ENCODE measurements at regions not wholly inside any gene's neighbourhood (a gene's known extent, or its start where the extent isn't known, plus 50 kb on each side); places are given as distances from the start of the nearest gene placed in this dataset.

DNA sequence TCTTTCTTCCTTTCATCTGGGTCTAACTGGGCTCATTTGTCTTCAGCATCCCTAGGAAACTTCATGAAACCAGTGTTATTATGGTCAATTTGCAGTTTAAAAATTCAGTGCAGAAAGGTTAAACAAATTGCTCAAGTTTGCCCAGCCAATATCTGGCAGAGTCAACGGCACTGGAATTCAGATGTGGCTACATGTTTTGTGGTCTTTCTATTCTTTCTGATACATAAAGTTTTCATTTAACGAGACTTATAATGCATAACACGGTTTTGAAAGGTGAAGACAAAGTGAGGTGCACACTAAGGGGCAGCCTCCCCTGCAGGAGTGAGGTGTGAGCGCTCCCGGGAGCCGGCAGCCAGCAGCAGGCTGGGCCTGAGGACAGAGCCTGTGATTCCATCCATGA is 164.6 kb downstream of the RTP5 start:
- no peak for DNase-seq (ENCODE audit: low read depth)
- TF ChIP-seq CTCF (conservative IDR thresholded peaks at IDR 0.05; ENCODE audit: low read depth, low read length): no peak
- H3K4me3 ChIP-seq (ENCODE audit: low read length): no peak overlapping the region

DNA sequence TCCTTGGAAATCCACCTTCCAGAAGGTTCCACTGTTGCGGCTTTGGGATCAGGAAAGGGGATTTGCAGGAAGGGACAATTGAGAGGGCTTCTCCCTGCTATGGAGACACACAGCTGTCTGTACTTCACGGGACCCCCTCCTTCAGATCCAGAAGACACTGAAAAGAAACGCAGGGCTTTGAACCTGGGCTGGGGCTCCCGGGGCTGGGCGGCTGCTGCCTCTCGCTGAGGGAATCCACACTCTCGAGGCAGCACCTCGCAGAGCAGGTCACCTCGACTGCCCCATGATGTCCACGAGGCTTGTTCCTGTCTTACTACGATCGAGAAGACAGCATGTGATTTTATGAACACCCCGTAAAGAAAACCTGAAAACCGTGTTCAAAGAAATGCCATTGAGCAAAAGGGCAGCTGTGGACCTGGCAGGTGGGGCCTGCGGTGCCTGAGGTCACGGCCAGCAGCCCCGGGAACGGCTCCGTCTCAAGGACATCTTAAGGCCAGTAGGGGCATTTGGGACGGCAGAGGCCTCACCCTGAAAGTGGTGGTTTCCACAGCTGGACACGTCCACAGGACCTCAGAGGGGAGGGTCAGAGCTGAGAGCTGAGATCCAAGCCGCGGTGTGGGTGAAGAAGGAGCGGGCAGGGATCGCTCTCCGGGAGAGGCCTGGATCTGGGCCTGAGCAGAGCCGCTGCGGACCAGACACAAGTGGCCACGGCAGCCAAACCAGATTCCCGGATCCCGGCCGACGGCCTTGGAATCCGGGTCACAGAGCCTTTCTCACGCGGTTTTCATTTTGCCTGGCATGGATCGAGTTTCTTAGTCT is 165.7 kb downstream of the RTP5 start:
- DNase-seq (ENCODE audit: low read depth): no peak
- TF ChIP-seq CTCF (conservative IDR thresholded peaks at IDR 0.05; ENCODE audit: low read depth, low read length): no peak
- H3K4me3 ChIP-seq (ENCODE audit: low read length): no peak overlapping the region

DNA sequence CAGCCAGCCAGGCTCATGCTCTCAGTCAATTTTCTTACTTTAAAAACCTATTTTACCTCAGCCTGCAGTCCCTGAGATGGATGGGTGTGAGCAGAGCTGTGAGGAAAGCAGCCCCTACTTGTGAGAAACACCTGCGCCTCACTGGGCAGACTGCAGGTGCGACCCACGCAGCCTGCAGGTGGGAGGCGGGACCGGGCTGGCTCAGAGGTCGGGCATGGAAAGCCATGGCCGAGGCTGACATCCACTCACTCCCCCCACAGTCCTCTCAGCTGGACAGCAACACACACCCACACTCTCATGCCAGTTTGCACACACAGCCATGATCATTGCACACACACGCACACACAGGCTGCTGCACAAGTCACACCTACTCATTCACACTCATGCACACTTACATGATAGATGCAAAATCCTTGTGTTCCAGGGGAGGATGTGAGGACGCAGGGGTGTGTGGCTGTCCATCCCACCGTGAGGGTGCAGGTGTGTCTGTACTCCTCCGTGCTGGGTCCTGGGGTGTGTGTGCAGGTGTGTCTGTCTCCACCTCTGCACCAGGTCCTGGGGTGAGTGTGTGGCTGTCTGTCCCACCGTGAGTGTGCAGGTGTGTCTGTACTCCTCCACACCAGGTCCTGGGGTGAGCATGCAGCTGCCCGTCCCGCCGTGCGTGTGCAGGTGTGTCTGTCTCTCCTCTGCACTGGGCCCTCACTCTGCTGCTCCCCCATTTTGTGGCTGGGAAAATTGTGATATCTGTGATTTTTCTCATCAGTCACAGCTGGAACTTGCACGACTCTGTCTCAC is 166.5 kb downstream of the RTP5 start:
- no peak overlapping the region for H3K4me3 ChIP-seq (ENCODE audit: low read length)
- DNase-seq (ENCODE audit: low read depth): no peak
- no peak for TF ChIP-seq CTCF (conservative IDR thresholded peaks at IDR 0.05; ENCODE audit: low read depth, low read length)

DNA sequence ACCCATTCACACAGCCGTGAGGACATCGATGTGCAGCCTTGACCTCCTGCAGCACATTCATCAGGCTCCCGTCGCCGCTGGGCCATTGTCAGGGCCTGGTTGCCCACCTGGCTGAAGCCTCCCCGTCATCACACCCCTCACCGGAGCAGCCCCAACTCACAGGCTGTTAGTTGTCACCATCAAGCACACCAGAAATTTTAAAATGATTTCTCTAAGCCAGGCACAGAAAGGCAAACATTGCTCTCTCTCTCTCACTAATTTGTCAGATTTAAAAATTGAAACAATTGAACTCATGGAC is 167.1 kb downstream of the RTP5 start:
- H3K4me3 ChIP-seq (ENCODE audit: low read length): no peak overlapping the region
- no peak for DNase-seq (ENCODE audit: low read depth)
- TF ChIP-seq CTCF (conservative IDR thresholded peaks at IDR 0.05; ENCODE audit: low read depth, low read length): no peak

DNA sequence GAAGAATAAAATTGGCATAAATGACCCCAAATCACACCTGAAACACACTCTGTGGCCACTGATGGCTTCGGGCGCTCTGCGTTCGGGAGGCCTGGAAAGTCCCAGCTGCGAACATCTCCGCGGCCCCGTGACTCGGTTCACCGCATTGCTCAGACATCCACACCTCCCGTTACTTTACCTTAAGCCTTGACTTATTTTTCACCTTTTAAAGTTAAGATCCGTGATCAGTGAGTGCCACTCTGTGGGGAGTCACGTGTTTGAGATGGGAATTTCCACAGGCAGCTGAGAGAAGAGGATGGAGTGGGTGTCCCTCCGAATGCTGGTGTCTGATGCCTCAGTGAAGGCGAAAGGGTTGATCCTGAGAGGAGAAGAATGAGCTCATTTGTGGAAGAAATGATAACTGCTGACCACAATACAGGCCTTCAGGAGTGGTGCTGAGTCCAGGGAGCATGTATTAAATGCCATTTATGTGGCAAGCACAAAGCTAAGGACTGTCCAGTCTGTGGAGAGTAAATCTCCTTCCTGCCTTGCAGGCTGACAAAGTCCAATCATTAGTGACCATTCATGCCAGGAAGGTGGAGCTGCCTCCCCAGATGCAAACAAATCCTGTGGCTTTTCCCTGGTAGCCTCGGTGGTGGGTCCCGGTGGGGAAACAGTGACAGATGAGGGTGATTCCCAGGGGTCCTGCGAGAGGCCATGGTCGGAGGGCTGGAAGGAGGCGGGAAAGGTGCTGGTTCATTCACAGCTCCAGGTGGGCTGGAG is 168.8 kb downstream of the RTP5 start:
- no peak for TF ChIP-seq CTCF (conservative IDR thresholded peaks at IDR 0.05; ENCODE audit: low read depth, low read length)
- no peak overlapping the region for H3K4me3 ChIP-seq (ENCODE audit: low read length)
- DNase-seq (ENCODE audit: low read depth): no peak

DNA sequence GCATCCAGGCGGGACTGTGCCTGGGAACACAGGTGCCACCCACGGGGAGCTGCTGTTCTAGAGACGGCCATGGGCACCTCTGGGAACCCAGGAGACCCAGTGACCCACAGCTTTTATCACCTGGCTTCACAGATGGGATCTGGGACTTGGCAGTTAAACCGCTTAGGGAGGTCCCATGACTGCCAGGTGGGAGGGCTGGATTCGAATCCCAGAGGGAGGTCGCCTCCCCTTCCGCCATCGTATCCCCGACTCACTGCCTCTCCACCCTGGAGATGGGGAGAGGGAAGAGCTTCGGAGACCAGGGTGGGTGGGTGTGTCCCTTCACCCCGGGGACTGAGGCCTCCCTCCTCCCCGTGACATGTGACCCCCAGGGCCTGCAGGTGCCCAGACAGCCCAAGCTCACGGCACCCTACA is 169.4 kb downstream of the RTP5 start:
- TF ChIP-seq CTCF (conservative IDR thresholded peaks at IDR 0.05; ENCODE audit: low read depth, low read length): no peak
- DNase-seq (ENCODE audit: low read depth): no peak

More for the DNA sequence above, 169.4 kb downstream of the RTP5 start:
- no peak overlapping the region for H3K4me3 ChIP-seq (ENCODE audit: low read length)
